IgD-negative memory B cell (primary cell): ENCODE measurements at regions not wholly inside any gene's neighbourhood (a gene's known extent, or its start where the extent isn't known, plus 50 kb on each side); places are given as distances from the start of the nearest gene placed in this dataset.
A peak's percentile ranks its signal among the peaks of the same experiment; 100 is the strongest.

Experiments used
- H3K27ac Mint-ChIP-seq, 3 donors: one replicate each; pipeline ENCODE4 v1.8.0; 2020 to 2022; ENCODE audit warnings: mild to moderate bottlenecking in 3 of 3, mixed read lengths in 3 of 3, moderate library complexity in 1 of 3
- H3K27me3 Mint-ChIP-seq: one replicate; pipeline ENCODE4 v1.8.0; 2021; ENCODE audit warnings: mixed read lengths
- H3K36me3 Mint-ChIP-seq: one replicate; pipeline ENCODE4 v1.8.0; 2020; ENCODE audit warnings: mild to moderate bottlenecking, mixed read lengths
- H3K4me1 Mint-ChIP-seq, 3 donors: one replicate each; pipeline ENCODE4 v1.8.0; 2020 to 2022; ENCODE audit warnings: mixed read lengths in 3 of 3, mild to moderate bottlenecking in 1 of 3
- H3K4me3 Mint-ChIP-seq, 4 donors: one replicate each; pipeline ENCODE4 v1.8.0; 2020 to 2022; ENCODE audit warnings: mild to moderate bottlenecking in 4 of 4, mixed read lengths in 4 of 4, moderate library complexity in 3 of 4
- H3K9me3 Mint-ChIP-seq, 3 donors: one replicate each; pipeline ENCODE4 v1.8.0; 2020 to 2021; ENCODE audit warnings: mixed read lengths in 3 of 3, mild to moderate bottlenecking in 1 of 3

DNA sequence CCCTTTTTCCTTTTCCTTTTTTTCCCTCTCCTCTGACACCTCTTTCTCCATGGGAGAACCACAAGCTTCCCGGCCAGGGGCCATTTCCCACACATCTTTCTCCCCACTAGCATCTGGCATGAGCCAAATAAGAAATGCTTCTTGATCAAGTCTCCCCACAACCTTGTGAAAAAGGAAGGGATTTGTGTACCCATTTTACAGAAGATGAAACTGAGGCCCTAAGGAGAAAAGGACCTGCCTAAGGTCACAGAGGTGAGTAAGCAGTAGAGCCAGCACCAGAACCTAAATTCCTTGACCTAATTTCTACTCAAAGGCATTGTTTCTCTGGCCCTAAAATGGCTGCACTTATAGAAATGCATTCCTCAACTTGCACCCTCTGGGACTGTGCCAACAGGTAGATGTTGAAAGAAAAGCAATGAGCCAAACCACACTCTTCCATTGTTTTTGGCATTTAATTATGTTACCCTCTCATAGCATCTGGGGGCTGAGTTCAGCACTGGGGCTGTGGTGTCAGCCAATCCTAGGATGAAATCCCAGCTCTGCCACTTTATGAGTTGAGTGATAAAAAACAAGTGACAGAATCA lies 81.7 kb upstream of the TLE3 start:
- Mint-ChIP-seq H3K4me3 (no peak overlapping the region), H3K9me3 (peaks cover 0 to 3% (median 0%) of the 10 kb centered on the region in 3 donors), H3K27ac (no peak overlapping the region), H3K36me3 (peaks cover 2% of the 10 kb centered on the region), H3K4me1 (peaks cover 3 to 12% (median 4%) of the 10 kb centered on the region in 3 donors), H3K27me3 (peaks cover 4% of the 10 kb centered on the region)

DNA sequence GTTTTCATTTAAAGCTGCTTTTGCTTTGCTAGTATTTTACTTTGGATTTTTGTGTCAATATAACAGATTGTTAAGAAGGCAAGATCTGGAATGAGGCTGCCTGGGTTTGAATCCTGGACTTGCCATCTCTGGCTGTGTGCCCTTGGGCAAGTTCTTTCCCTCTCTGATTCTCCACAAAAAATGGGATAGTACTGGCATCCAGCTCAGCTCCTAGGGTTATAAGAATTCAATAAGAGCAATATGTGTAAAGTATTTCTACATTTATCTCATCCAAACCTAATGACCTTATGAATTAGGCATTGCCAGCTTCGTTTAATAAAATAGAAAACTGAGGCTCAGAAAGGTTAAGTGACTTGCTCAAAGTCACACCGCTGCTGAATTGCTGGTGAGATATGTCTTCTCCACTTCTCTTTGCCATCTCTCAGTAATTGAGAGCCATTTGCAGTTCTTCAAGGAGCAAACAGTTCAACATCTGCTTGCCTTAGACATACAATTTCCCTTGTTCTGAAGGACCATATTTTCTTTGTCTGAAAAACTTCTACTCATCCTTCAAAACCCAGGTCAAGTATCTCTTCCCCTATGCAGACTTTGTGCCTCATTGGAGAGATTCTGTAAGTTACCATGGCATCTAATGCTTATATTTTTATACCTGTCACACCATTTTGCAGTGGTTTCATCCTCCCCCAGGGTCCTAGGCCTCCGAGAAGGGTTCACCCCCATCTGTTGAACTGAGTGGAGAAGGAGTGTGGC lies 80.8 kb upstream of the TLE3 start:
- Mint-ChIP-seq H3K4me1 (peaks cover 2 to 9% (median 3%) of the 10 kb centered on the region in 3 donors), H3K27me3 (peaks cover 4% of the 10 kb centered on the region), H3K4me3 (no peak overlapping the region), H3K9me3 (peaks cover 0 to 3% (median 0%) of the 10 kb centered on the region in 3 donors), H3K36me3 (peaks cover 2% of the 10 kb centered on the region), H3K27ac (no peak overlapping the region)

DNA sequence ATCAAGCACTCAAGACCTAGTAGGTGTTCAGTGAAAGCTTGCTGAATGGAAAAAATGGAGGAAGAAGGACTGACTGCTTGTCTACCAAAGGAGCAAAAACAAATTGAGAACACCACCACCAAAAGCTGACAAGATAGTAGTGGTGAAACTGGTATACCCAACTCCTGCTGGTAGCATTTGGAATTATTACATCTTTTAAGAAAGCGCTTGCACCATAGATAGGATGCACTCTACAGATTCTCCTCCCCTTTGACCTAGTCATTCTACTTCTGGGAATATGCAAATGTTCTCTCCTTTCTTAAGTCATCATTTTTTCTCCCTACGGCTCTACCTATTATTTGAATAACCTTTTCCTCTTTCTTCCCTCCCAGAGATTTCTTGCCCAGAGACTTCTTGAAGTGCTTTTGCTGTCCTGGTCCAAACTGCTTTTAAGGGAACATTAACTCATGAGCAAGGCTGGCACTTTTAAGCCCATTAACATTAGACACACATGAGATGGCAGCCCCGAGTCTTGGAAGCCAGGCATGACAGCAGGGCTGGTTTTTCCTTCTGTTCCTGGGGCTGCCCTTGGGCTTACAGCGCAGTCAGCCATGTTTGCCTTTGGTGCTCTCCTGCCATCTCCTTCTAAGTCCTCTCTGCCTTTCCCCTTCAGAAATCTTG lies 75.0 kb upstream of the TLE3 start:
- Mint-ChIP-seq H3K36me3 (no peaks in the 10 kb centered on the region), H3K27ac (peak overlapping the region in 1 of 3 donors; percentile 57), H3K27me3 (no peaks in the 10 kb centered on the region), H3K4me3 (peak overlapping the region in 1 of 4 donors; percentile 2), H3K9me3 (no peaks in the 10 kb centered on the region), H3K4me1 (peaks cover 0 to 2% (median 0%) of the 10 kb centered on the region in 3 donors)

DNA sequence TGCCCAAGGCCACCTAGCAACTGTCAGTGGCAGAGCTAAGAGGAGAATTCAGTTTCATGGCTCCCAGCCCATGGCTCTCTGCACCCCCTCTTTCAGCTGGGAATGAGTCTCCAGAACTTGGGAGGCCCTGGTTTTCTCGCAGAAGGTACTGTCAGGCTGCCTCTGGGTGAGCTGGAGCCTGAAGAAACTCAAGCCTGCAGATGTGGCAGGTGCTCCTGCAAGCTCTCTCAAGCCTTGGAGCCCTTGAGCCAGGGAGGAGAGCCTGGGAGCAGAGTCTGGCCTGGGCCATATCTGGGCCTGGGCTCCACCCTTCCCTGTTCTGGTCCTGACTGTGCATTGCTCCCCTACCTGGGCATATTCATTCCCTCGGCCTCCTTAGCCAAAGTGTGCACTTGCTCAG lies 74.4 kb upstream of the TLE3 start:
- Mint-ChIP-seq H3K4me1 (peaks cover 0 to 2% (median 0%) of the 10 kb centered on the region in 3 donors), H3K4me3 (no peak overlapping the region), H3K27me3 (no peaks in the 10 kb centered on the region), H3K9me3 (no peaks in the 10 kb centered on the region), H3K36me3 (no peaks in the 10 kb centered on the region), H3K27ac (no peak overlapping the region)

DNA sequence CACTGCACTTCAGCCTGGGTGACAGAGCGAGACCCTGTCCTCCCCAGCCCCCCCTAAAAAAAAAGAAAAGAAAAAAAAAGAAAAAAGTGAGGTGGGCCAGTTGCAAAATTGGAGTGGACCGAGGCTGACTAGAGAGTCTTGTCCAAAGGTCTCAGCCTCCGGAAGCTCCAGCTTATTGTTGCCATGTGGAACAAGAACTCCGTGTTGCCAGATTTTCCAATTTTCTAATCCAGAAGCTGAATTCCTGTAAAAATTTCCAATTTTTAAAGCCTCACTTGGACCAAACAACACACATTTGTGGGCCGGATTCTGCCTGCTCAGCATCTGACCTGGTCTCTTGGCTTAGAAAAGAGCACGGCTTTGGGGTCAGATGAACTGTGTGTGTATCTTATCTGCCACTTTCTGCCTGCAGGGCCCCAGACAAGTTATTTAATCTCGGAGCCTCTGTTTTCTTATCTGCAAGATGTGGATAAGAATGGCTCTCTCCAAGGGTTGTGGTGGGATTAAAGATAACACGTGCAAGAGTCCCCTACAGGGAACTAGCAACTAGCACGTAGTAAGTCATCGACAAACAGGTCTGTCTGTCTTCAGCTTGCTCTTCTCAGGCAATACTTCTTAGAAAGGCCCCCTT lies 73.7 kb upstream of the TLE3 start:
- H3K4me3 Mint-ChIP-seq = no peak overlapping the region
- H3K36me3 Mint-ChIP-seq = no peaks in the 10 kb centered on the region
- H3K27me3 Mint-ChIP-seq = peaks cover 1% of the 10 kb centered on the region
- no peaks in the 10 kb centered on the region for H3K9me3 Mint-ChIP-seq
- H3K4me1 Mint-ChIP-seq = peaks cover 0 to 2% (median 0%) of the 10 kb centered on the region in 3 donors
- H3K27ac Mint-ChIP-seq = no peak overlapping the region

DNA sequence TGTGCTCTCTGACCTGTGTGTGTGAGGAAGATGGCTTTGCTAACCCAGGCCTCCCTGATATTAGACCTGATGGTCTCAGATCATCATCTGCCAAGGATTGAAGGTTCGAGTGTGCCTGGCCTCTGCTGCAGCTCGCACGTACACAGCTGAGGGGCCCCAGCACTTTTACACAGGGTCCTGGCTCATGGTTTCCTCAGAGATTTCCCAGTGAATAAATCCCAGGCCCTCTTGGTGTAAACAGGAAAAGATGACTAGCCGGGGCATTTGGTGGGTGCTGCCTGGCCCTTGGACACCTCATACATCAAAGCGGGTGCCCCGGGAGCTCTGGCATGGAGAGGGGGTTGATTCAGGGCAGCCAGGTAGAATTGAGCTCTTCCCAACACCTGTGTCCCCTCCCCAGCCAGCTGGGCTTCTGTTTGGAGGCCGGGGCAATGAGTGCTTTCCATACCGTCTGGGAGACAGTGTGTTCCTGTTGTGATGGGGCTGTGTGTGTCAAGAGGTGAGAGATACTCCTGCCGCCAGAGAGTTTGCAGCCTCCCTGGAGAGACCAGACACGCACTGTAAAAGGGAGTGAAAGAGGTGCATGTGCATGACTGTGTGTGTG lies 72.5 kb upstream of the TLE3 start:
- no peaks in the 10 kb centered on the region for H3K9me3 Mint-ChIP-seq
- no peaks in the 10 kb centered on the region for H3K36me3 Mint-ChIP-seq
- peaks cover 1% of the 10 kb centered on the region for H3K27me3 Mint-ChIP-seq
- H3K27ac Mint-ChIP-seq = peak overlapping the region in 1 of 3 donors; percentile 32
- no peak overlapping the region for H3K4me3 Mint-ChIP-seq
- H3K4me1 Mint-ChIP-seq = peaks cover 0 to 2% (median 0%) of the 10 kb centered on the region in 3 donors

DNA sequence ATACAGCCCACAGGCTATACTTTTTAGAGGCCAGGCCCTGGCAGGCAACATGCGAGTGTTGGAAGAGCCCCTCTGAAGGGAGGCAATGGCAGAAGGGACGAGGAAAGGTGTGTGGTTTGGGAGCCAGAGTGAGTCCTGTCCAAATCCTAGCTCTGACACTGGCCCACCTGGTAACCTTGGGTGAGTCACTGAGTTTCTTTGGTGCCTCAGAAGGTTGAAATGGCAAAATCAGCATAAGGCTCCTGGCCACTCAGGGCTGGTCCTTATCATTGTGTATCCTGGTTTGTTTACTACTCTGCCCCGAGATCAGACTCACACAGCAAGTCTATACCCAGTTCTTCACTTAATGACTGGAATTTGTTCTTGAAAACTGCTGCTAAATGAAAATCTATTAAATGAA lies 71.4 kb upstream of the TLE3 start:
- H3K4me3 Mint-ChIP-seq = no peak overlapping the region
- peaks cover 0 to 2% (median 0%) of the 10 kb centered on the region in 3 donors for H3K4me1 Mint-ChIP-seq
- H3K27ac Mint-ChIP-seq = peak overlapping the region in 1 of 3 donors; percentile 48
- H3K27me3 Mint-ChIP-seq = peaks cover 1% of the 10 kb centered on the region
- H3K9me3 Mint-ChIP-seq = no peaks in the 10 kb centered on the region
- no peaks in the 10 kb centered on the region for H3K36me3 Mint-ChIP-seq

DNA sequence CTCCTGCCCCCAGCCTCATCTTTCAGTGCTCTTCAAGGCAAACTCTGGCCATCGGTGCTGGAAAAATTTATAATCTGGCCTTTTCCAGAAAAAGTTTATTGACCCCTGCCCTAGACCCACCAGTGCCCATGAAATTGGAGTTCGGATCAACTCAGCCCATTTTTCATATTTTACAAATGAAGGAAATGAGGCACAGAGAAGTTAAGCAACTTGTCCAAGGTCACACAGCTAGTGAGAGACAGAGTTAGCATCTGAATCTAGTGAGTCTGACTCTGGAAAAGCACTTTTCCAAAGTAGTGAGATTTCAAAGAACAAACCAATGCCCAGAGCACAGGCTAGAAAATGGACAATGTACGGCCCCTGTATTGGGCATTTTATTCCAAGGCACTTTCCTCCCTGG lies 69.4 kb upstream of the TLE3 start:
- no peaks in the 10 kb centered on the region for H3K4me1 Mint-ChIP-seq
- peaks cover 1% of the 10 kb centered on the region for H3K27me3 Mint-ChIP-seq
- no peak overlapping the region for H3K27ac Mint-ChIP-seq
- H3K9me3 Mint-ChIP-seq = no peaks in the 10 kb centered on the region
- H3K36me3 Mint-ChIP-seq = no peaks in the 10 kb centered on the region
- no peak overlapping the region for H3K4me3 Mint-ChIP-seq

DNA sequence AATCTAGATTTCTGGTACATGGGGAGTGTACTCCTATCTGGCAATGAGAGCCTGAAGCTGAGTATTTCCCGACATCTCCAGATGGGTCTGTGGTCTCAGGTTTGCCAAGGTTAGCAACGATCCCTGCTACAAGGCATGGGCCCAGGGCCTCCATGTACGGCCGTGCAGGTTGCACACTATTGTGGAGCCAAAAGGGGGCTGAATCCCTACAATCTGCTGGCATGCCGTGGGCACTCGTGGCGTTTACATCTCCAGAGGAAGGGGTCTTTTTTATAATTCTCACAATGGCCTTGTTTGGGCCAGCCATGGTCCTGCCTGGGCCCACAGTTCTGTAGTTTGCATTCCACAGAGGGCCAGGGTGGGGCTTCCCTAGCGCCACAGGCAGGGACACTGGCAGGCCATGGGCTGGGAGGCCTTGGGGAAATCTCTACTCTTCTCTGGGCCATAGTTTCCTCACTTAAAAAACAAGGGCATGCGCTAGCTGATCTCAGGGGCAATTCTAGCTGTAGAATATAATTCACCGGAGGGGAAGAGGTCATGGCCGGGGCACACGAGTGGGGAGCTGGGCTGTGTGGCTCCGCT lies 68.9 kb upstream of the TLE3 start:
- H3K4me1 Mint-ChIP-seq = no peaks in the 10 kb centered on the region
- no peak overlapping the region for H3K4me3 Mint-ChIP-seq
- H3K36me3 Mint-ChIP-seq = no peaks in the 10 kb centered on the region
- H3K27ac Mint-ChIP-seq = no peak overlapping the region
- no peaks in the 10 kb centered on the region for H3K9me3 Mint-ChIP-seq
- H3K27me3 Mint-ChIP-seq = peaks cover 1% of the 10 kb centered on the region

DNA sequence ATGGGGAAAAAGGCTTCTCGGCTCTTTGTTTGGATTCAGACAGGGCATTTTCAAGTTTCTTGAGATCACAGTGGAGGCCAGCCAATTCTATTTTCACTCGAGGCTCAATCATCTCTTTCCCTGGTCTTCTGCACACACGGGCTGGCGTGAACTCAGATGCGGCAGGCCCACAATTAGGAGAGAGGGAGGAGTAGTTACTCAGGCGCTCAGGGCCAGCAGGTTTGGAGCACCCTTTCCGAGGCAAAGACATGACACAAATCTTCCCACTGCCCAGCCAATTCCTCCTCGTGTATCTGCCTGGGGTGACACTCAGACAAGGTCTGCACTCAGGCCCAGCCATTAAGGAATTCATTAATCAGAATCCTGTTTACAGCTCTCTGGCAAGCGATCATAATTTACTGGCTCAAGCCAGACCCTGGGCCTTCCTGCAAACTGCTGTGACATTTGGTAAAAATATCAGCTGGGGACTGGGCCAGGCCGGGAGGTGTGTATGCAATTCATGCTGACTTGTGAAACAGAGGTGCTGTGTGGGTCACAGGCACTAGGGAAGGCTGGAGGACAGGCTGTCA lies 68.1 kb upstream of the TLE3 start:
- Mint-ChIP-seq H3K9me3 (no peaks in the 10 kb centered on the region), H3K4me1 (no peaks in the 10 kb centered on the region), H3K36me3 (no peaks in the 10 kb centered on the region), H3K27me3 (peaks cover 1% of the 10 kb centered on the region), H3K4me3 (no peak overlapping the region), H3K27ac (peak overlapping the region in 1 of 3 donors; percentile 61)

DNA sequence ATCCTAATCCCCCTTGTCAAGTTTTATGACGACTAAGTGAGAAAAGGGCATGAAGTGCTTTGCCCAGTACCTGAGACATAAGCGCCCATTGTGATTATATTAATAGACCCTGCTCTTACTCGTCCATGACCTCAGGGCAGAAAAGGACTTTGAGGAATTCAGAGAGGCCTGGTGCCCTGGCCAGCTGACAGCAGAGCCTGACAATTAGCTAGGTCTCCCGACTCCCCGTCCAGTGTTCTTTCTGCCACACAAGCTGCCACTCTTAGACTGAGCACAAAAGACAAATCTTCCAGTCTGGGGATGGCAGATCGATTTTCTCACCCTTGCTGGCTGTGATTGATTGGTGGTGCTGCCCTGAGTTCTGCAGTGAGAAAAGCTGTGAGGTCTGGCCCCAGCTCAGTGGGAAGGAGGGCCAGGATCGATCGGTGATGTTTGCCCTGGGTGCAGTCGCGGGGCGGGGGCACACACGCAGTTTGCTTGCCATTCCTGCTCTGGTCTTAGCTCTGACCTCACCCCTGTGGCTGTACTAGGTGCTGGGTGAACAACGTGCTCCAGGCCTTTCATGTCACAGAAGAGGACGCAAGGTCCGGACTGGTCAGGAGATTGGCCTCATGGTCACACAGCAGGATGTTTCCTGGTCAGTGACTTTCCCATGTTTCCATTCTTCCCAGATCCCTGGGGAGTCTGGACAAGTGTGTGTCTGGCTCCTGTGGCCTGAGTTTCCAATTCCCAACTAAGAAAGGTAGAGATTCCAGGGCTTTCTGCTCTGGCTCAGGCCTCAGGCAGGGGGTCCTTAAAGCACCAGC lies 67.4 kb upstream of the TLE3 start:
- peaks cover 1% of the 10 kb centered on the region for H3K27me3 Mint-ChIP-seq
- H3K4me1 Mint-ChIP-seq = no peaks in the 10 kb centered on the region
- no peaks in the 10 kb centered on the region for H3K36me3 Mint-ChIP-seq
- H3K4me3 Mint-ChIP-seq = no peak overlapping the region
- no peak overlapping the region for H3K27ac Mint-ChIP-seq
- H3K9me3 Mint-ChIP-seq = no peaks in the 10 kb centered on the region

DNA sequence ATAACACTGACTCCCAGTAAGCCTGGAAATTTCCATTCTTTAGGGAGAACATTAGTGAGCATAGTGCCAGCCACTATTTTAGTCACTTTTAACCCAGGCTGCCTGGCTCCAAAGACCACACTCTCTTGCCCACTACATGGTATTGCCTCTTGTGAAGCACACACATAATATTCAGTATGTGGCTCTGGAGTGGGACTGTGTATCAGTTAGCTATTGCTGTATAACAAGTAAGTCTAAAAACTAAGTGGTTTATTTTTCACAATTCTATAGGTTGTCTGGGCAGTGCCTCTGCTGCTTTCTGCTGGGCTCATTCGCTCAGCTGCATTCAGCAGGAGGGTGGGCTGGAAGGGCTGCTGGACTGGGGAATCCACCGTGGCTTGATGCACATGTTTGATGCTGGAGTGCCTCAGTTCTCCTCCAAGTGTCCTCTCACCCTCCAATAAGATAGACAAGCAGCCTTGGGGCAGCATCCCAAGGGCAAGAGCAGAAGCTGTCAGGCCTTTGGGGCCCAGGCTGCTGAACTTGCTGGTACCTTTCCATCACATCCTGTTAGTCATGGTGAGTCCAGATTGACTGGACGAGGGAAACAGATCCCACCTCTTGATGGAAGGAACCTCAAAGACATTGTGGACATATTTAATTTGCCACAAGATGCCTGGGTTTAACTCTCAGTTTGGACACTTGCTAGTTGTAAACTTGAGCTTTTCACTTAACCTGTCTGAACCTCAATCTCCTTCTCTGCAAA lies 66.6 kb upstream of the TLE3 start:
- Mint-ChIP-seq H3K4me3 (no peak overlapping the region), H3K9me3 (no peaks in the 10 kb centered on the region), H3K27ac (no peak overlapping the region), H3K4me1 (no peaks in the 10 kb centered on the region), H3K27me3 (peaks cover 5% of the 10 kb centered on the region), H3K36me3 (no peaks in the 10 kb centered on the region)

DNA sequence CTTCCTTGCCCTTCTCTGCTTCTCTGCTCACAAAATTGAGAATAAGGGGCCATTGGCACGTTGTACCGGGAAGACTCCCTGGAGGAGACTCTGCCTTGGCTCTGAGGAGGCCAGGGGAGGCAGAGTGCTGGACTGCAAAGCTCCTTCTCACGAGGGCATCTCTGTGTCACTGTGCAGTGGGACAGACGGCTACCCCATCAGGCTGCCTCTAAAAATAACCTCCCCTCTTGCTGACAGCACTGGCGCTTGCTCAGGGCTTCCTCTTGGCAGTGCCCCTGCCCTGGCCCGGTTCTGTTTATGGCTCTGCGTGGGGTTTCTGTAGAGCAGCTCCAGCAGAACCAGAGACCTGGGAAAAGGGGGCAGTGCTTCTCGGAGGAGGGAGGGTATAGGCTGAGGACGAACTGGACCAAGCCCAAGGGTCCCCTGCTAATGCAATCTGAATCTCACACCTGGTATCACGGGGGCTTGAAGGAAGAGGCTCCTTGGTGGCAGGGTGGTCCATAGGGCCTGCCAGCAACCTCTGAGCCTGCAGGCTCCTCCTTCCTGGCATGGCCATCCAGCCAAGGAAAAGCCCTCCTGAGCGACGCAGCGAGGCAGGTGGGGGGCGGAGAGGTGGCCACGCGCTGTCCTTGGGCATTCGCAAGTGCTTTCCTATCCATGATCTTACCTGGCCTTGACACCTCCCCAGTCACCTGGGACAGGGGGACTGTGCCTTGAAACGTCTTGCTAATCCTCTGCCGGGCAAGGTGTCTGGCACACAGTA lies 63.3 kb upstream of the TLE3 start:
- Mint-ChIP-seq H3K4me1 (no peaks in the 10 kb centered on the region), H3K36me3 (no peaks in the 10 kb centered on the region), H3K27me3 (peaks cover 7% of the 10 kb centered on the region), H3K4me3 (no peak overlapping the region), H3K9me3 (no peaks in the 10 kb centered on the region), H3K27ac (no peak overlapping the region)
